WTC11 (cell line): ENCODE measurements at regions not wholly inside any gene's neighbourhood (a gene's known extent, or its start where the extent isn't known, plus 50 kb on each side); places are given as distances from the start of the nearest gene placed in this dataset.

Experiments used
- ATAC-seq: fragments of 200-7000 bp; cut with Tn5 transposase; 2 replicates; pipeline ENCODE4 v1.10.0; 2021; ENCODE audit warnings: mild to moderate bottlenecking, moderate library complexity
- CTCF ChIA-PET: fragments of 300-600 bp; sonication (Branson Sonifier 250); formaldehyde crosslinking; loops from one replicate; lab custom pipeline; 2021; ENCODE audit warnings: antibody characterized with exemption; lab: Charles Lee
- POLR2A ChIA-PET: fragments of 350-600 bp; sonication (Branson Sonifier 250); formaldehyde crosslinking; loops from one replicate; lab custom pipeline; 2021; ENCODE audit warnings: antibody characterized with exemption; lab: Charles Lee
- DNase-seq: peaks from one replicate; pipeline ENCODE4 v3.0.0; 2021; ENCODE audit warnings: low spot score
- H3K27ac Mint-ChIP-seq: 2 replicates; pipeline ENCODE4 v1.8.0; 2021; ENCODE audit warnings: mixed read lengths
- H3K27me3 Mint-ChIP-seq: 2 replicates; pipeline ENCODE4 v1.8.0; 2021; ENCODE audit warnings: low read depth, mild to moderate bottlenecking, moderate library complexity, mixed read lengths
- H3K36me3 Mint-ChIP-seq: 2 replicates; pipeline ENCODE4 v1.8.0; 2021; ENCODE audit warnings: mixed read lengths
- H3K4me1 Mint-ChIP-seq: 2 replicates; pipeline ENCODE4 v1.8.0; 2022; ENCODE audit warnings: mixed read lengths
- H3K4me3 Mint-ChIP-seq: 2 replicates; pipeline ENCODE4 v1.8.0; 2021; ENCODE audit warnings: mild to moderate bottlenecking, moderate library complexity, mixed read lengths
- H3K9me3 Mint-ChIP-seq: 2 replicates; pipeline ENCODE4 v1.8.0; 2021; ENCODE audit warnings: mixed read lengths
- ATF1 ChIP-seq: sonication (generic); formaldehyde crosslinking; IDR thresholded peaks from 2 replicates; pipeline ENCODE4 v1.8.1; 2023; ENCODE audit warnings: mild to moderate bottlenecking, moderate library complexity, missing genetic modification reagents
- CBFB ChIP-seq: sonication (generic); formaldehyde crosslinking; IDR thresholded peaks from 2 replicates; pipeline ENCODE4 v1.8.1; 2022; ENCODE audit warnings: mild to moderate bottlenecking, low read depth, missing genetic modification reagents
- EMX1 ChIP-seq: fragments of 250-450 bp; sonication (Bioruptor Pico); IDR thresholded peaks from 2 replicates; pipeline ENCODE4 v1.8.0; 2021; ENCODE audit warnings: mild to moderate bottlenecking
- ESRRA ChIP-seq: sonication (generic); formaldehyde crosslinking; IDR thresholded peaks from 2 replicates; pipeline ENCODE4 v1.8.1; 2022; ENCODE audit warnings: mild to moderate bottlenecking, missing genetic modification reagents, borderline replicate concordance
- FOXJ3 ChIP-seq: sonication (generic); formaldehyde crosslinking; IDR thresholded peaks from 2 replicates; pipeline ENCODE4 v1.9.0; 2021; ENCODE audit warnings: missing genetic modification reagents, mild to moderate bottlenecking, borderline replicate concordance
- JAZF1 ChIP-seq: fragments of 250-450 bp; sonication (Bioruptor Pico); IDR thresholded peaks from 2 replicates; pipeline ENCODE4 v1.9.0; 2021; ENCODE audit warnings: moderate library complexity, mild to moderate bottlenecking, inconsistent platforms
- KAT7 ChIP-seq: sonication (generic); formaldehyde crosslinking; IDR thresholded peaks from 2 replicates; pipeline ENCODE4 v1.8.1; 2023; ENCODE audit warnings: missing genetic modification reagents, mild to moderate bottlenecking, borderline replicate concordance
- NFE2L1 ChIP-seq: sonication (generic); formaldehyde crosslinking; IDR thresholded peaks from 2 replicates; pipeline ENCODE4 v1.8.1; 2023; ENCODE audit warnings: missing genetic modification reagents
- NR1H2 ChIP-seq: sonication (generic); formaldehyde crosslinking; IDR thresholded peaks from 2 replicates; pipeline ENCODE4 v1.9.0; 2021; ENCODE audit warnings: mild to moderate bottlenecking, moderate library complexity, missing genetic modification reagents
- RORB ChIP-seq: fragments of 250-450 bp; sonication (Bioruptor Pico); IDR thresholded peaks from 2 replicates; pipeline ENCODE4 v1.9.0; 2021; ENCODE audit warnings: mild to moderate bottlenecking
- SOX15 ChIP-seq: fragments of 250-450 bp; sonication (Bioruptor Pico); IDR thresholded peaks from 2 replicates; pipeline ENCODE4 v1.9.0; 2021; ENCODE audit warnings: mild to moderate bottlenecking
- ZNF263 ChIP-seq: sonication (generic); formaldehyde crosslinking; IDR thresholded peaks from 2 replicates; pipeline ENCODE4 v1.8.1; 2022; ENCODE audit warnings: low read depth, mild to moderate bottlenecking, moderate library complexity, missing genetic modification reagents
- ZNF423 ChIP-seq: fragments of 250-450 bp; sonication (Bioruptor Pico); IDR thresholded peaks from 2 replicates; pipeline ENCODE4 v2.1.2; 2022; ENCODE audit warnings: mild to moderate bottlenecking, moderate library complexity
- TF ChIP-seq, protein P1 (sequence below): fragments of 250-450 bp; sonication (Bioruptor Pico); IDR thresholded peaks from 2 replicates; pipeline ENCODE4 v1.9.0; 2021; ENCODE audit warnings: mild to moderate bottlenecking
- TF ChIP-seq, protein P2 (sequence below): sonication (generic); formaldehyde crosslinking; IDR thresholded peaks from 2 replicates; pipeline ENCODE4 v1.8.1; 2022; ENCODE audit warnings: mild to moderate bottlenecking, missing genetic modification reagents, moderate library complexity, borderline replicate concordance
- TF ChIP-seq, protein P3 (sequence below): sonication (generic); formaldehyde crosslinking; IDR thresholded peaks from 2 replicates; pipeline ENCODE4 v1.8.0; 2022; ENCODE audit warnings: mild to moderate bottlenecking, missing genetic modification reagents
- TF ChIP-seq, protein P4 (sequence below): sonication (generic); formaldehyde crosslinking; IDR thresholded peaks from 2 replicates; pipeline ENCODE4 v1.8.1; 2022; ENCODE audit warnings: mild to moderate bottlenecking, moderate library complexity, missing genetic modification reagents
- TF ChIP-seq, protein P5 (sequence below): sonication (generic); formaldehyde crosslinking; IDR thresholded peaks from 2 replicates; pipeline ENCODE4 v1.8.1; 2023; ENCODE audit warnings: mild to moderate bottlenecking, missing genetic modification reagents, moderate library complexity
- TF ChIP-seq, protein P6 (sequence below): fragments of 250-450 bp; sonication (Bioruptor Pico); IDR thresholded peaks from 2 replicates; pipeline ENCODE4 v1.9.0; 2021; ENCODE audit warnings: mild to moderate bottlenecking
- TF ChIP-seq, protein P7 (sequence below): sonication (generic); formaldehyde crosslinking; IDR thresholded peaks from 2 replicates; pipeline ENCODE4 v1.8.0; 2022; ENCODE audit warnings: mild to moderate bottlenecking, missing genetic modification reagents

DNA sequence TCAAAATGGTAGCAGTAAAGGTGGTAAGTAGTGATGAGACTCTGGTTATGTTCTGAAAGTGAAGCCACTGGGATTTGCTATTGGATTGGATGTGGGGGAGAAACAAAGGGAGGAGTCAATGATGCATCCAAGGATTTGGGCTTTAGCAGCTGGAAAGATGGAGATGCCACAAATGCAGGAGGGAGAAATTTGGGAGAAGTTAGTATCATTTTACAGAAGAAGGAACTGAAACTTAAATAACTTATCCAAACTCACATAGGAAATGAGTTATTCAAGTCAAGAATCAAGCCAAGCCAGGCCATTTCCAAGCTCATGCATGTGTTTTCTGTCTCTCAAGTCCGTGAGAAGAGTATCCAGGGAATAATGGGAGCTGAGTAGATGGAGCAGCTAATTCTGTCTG lies 155.1 kb upstream of the TNFAIP3 start (continued):
- TF ChIP-seq, protein P1, sequence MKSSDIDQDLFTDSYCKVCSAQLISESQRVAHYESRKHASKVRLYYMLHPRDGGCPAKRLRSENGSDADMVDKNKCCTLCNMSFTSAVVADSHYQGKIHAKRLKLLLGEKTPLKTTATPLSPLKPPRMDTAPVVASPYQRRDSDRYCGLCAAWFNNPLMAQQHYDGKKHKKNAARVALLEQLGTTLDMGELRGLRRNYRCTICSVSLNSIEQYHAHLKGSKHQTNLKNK, result no peak
- no peak for TF ChIP-seq NR1H2 (CRISPR knock-in tag)

DNA sequence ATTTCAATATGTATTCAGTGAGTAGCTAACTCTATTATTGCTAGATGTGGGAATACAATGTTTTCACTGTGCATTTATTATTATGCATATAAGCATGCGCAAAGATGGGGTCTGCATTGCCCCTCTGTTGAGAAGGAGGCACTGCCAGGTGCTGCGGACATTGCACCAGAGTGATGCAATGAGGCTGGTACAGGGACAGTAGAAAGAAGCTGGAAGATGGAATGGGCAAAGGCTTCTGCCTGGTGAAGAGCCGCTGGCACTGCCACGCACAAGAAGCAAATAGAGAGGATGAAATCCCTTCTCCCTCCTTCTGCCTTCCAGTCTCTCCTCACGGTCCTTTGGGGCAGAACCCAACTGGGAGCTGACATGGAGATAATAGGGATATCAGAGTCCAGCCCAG lies 154.5 kb upstream of the TNFAIP3 start:
- ChIA-PET POLR2A (no interaction called here), CTCF (interaction anchor here (1.0 to 2.2 kb wide), 3 partner anchors 87 to 232 kb away, joined by 3 to 7 read pairs (median 3); no protein-coding TSS in a partner anchor)
- TF ChIP-seq ATF1 (CRISPR knock-in tag), result no peak
- no peak for TF ChIP-seq SOX15 (CRISPR knock-in tag)
- no peak for TF ChIP-seq NFE2L1 (CRISPR knock-in tag)
- TF ChIP-seq FOXJ3 (CRISPR knock-in tag), result no peak
- TF ChIP-seq, protein P2, sequence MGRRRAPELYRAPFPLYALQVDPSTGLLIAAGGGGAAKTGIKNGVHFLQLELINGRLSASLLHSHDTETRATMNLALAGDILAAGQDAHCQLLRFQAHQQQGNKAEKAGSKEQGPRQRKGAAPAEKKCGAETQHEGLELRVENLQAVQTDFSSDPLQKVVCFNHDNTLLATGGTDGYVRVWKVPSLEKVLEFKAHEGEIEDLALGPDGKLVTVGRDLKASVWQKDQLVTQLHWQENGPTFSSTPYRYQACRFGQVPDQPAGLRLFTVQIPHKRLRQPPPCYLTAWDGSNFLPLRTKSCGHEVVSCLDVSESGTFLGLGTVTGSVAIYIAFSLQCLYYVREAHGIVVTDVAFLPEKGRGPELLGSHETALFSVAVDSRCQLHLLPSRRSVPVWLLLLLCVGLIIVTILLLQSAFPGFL (CRISPR knock-in tag), result no peak
- TF ChIP-seq ZNF263 (CRISPR knock-in tag), result no peak
- TF ChIP-seq CBFB, result no peak
- no peak for TF ChIP-seq NR1H2 (CRISPR knock-in tag)
- TF ChIP-seq, protein P3, sequence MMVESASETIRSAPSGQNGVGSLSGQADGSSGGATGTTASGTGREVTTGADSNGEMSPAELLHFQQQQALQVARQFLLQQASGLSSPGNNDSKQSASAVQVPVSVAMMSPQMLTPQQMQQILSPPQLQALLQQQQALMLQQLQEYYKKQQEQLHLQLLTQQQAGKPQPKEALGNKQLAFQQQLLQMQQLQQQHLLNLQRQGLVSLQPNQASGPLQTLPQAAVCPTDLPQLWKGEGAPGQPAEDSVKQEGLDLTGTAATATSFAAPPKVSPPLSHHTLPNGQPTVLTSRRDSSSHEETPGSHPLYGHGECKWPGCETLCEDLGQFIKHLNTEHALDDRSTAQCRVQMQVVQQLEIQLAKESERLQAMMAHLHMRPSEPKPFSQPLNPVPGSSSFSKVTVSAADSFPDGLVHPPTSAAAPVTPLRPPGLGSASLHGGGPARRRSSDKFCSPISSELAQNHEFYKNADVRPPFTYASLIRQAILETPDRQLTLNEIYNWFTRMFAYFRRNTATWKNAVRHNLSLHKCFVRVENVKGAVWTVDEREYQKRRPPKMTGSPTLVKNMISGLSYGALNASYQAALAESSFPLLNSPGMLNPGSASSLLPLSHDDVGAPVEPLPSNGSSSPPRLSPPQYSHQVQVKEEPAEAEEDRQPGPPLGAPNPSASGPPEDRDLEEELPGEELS (CRISPR knock-in tag), result no peak
- TF ChIP-seq, protein P4, sequence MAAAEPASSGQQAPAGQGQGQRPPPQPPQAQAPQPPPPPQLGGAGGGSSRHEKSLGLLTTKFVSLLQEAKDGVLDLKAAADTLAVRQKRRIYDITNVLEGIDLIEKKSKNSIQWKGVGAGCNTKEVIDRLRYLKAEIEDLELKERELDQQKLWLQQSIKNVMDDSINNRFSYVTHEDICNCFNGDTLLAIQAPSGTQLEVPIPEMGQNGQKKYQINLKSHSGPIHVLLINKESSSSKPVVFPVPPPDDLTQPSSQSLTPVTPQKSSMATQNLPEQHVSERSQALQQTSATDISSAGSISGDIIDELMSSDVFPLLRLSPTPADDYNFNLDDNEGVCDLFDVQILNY (CRISPR knock-in tag), result no peak
- TF ChIP-seq ESRRA (CRISPR knock-in tag), result no peak
- TF ChIP-seq, protein P5, sequence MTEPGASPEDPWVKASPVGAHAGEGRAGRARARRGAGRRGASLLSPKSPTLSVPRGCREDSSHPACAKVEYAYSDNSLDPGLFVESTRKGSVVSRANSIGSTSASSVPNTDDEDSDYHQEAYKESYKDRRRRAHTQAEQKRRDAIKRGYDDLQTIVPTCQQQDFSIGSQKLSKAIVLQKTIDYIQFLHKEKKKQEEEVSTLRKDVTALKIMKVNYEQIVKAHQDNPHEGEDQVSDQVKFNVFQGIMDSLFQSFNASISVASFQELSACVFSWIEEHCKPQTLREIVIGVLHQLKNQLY (CRISPR knock-in tag), result no peak
- DNase-seq (no peak), ATAC-seq (no peak)
- no peaks in the 10 kb centered on the region for H3K36me3 Mint-ChIP-seq
- H3K9me3 Mint-ChIP-seq, result no peaks in the 10 kb centered on the region
- no peaks in the 10 kb centered on the region; the same call in 1 of the 2 replicates for H3K27me3 Mint-ChIP-seq
- H3K4me3 Mint-ChIP-seq, result no peak overlapping the region
- H3K27ac Mint-ChIP-seq, result no peak overlapping the region
- peaks cover 2% of the 10 kb centered on the region; the same call in 1 of the 2 replicates for H3K4me1 Mint-ChIP-seq

DNA sequence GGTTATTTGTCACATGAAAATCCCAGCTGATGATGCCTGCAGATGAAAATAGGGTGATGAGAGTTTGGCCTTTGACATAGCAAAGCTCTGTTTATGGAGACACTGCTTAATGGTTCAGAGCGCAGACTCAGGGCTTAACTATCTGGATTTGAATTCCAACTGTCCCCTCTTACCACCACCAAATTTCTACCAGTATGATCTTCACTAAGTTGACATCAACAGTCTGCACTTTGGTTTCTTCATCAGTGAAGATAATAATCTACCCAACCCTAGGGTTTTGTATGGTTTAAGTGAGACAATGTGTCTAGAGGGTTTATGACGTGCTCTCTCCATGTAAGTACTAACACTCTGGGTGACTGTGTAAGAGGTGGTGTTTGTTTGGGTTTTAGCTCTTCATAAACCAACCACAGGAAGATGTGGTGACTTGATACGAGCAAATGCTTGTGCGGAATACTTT lies 151.4 kb upstream of the TNFAIP3 start:
- Mint-ChIP-seq H3K9me3 (peaks cover 9% of the 10 kb centered on the region), H3K27me3 (no peaks in the 10 kb centered on the region; the same call in 1 of the 2 replicates), H3K4me3 (no peak overlapping the region), H3K27ac (no peak overlapping the region), H3K36me3 (no peaks in the 10 kb centered on the region), H3K4me1 (no peaks in the 10 kb centered on the region)
- ATAC-seq (no peak), DNase-seq (no peak)
- TF ChIP-seq ZNF423 (CRISPR knock-in tag) (no peak), JAZF1 (no peak), EMX1 (CRISPR knock-in tag) (no peak), KAT7 (CRISPR knock-in tag) (no peak), RORB (CRISPR knock-in tag) (no peak)
- TF ChIP-seq, protein P6, sequence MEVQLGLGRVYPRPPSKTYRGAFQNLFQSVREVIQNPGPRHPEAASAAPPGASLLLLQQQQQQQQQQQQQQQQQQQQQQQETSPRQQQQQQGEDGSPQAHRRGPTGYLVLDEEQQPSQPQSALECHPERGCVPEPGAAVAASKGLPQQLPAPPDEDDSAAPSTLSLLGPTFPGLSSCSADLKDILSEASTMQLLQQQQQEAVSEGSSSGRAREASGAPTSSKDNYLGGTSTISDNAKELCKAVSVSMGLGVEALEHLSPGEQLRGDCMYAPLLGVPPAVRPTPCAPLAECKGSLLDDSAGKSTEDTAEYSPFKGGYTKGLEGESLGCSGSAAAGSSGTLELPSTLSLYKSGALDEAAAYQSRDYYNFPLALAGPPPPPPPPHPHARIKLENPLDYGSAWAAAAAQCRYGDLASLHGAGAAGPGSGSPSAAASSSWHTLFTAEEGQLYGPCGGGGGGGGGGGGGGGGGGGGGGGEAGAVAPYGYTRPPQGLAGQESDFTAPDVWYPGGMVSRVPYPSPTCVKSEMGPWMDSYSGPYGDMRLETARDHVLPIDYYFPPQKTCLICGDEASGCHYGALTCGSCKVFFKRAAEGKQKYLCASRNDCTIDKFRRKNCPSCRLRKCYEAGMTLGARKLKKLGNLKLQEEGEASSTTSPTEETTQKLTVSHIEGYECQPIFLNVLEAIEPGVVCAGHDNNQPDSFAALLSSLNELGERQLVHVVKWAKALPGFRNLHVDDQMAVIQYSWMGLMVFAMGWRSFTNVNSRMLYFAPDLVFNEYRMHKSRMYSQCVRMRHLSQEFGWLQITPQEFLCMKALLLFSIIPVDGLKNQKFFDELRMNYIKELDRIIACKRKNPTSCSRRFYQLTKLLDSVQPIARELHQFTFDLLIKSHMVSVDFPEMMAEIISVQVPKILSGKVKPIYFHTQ (CRISPR knock-in tag), result no peak
- TF ChIP-seq, protein P7, sequence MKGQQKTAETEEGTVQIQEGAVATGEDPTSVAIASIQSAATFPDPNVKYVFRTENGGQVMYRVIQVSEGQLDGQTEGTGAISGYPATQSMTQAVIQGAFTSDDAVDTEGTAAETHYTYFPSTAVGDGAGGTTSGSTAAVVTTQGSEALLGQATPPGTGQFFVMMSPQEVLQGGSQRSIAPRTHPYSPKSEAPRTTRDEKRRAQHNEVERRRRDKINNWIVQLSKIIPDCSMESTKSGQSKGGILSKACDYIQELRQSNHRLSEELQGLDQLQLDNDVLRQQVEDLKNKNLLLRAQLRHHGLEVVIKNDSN (CRISPR knock-in tag), result no peak
- POLR2A ChIA-PET, result no interaction called here
- CTCF ChIA-PET, result interaction anchor here (1.0 to 1.3 kb wide), 2 partner anchors 8 to 11 kb away, joined by 3 read pairs; no protein-coding TSS in a partner anchor
